ENCODE measurements at regions not wholly inside any gene's neighbourhood (a gene's known extent, or its start where the extent isn't known, plus 50 kb on each side); places are given as distances from the start of the nearest gene placed in this dataset.

DNA sequence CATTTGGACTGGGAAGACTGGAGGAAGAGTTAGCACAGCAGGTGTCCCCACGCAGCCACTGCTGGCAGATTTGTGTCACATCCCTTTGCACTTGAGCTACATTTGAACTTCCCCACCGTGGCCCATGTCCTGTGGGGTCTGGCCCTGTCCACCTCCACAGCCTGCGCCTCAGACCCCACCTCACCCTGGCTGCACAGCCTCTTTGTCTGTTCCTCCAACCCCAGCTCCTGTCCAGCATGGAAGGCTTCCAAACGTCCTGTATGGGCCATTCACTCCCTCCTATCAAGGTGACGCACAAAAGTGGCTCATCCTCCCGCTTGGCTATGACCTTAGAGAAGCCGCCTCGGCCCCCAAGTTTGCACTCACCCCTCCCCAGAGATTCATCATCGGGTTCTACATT, 200.6 kb downstream of the FOXL1 start:
- Histone ChIP-seq H3K27me3 (no peaks in the 10 kb centered on the region), H3K27ac (no peak overlapping the region), H3K9me3 (no peaks in the 10 kb centered on the region), H3K4me1 (no peaks in the 10 kb centered on the region), H3K36me3 (ENCODE audit: low read depth, missing control alignments) (no peaks in the 10 kb centered on the region), H3K4me3 (no peak overlapping the region)
- DNase-seq, result no peak
- intact Hi-C loops (cut with DNase I; ENCODE audit: low total_unique reads), result no loop called here
- 81 to 87% methylated on average over 9 of the region's 9 CpGs for WGBS, 2 donors
- TF ChIP-seq, protein P1, sequence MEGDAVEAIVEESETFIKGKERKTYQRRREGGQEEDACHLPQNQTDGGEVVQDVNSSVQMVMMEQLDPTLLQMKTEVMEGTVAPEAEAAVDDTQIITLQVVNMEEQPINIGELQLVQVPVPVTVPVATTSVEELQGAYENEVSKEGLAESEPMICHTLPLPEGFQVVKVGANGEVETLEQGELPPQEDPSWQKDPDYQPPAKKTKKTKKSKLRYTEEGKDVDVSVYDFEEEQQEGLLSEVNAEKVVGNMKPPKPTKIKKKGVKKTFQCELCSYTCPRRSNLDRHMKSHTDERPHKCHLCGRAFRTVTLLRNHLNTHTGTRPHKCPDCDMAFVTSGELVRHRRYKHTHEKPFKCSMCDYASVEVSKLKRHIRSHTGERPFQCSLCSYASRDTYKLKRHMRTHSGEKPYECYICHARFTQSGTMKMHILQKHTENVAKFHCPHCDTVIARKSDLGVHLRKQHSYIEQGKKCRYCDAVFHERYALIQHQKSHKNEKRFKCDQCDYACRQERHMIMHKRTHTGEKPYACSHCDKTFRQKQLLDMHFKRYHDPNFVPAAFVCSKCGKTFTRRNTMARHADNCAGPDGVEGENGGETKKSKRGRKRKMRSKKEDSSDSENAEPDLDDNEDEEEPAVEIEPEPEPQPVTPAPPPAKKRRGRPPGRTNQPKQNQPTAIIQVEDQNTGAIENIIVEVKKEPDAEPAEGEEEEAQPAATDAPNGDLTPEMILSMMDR (IDR thresholded peaks at IDR 0.05), result no peak
- TF ChIP-seq POLR2A (IDR thresholded peaks at IDR 0.05), result no peak

DNA sequence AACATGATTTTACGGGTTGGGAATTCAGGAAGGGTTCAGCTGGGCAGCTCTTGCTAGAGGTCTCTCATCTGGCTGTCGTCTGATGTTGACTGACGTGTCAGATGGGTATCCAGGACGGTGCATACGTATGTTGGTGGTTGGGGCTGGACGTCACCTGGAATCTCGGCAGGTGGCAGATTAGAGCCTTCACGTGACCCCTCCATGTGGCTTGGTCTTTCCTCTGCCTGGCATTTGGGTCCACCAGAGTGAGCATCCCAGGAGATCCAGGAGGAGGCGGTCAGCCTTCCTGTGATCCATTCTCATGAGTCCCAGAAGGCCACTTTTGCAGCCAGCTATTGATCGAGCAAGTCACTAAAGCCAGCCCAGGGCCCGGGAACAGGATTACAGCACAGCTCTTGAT, 202.7 kb downstream of the FOXL1 start:
- WGBS, 2 donors, result 81 to 92% methylated on average over 9 to 11 of the region's 11 CpGs
- Histone ChIP-seq H3K9me3 (no peaks in the 10 kb centered on the region), H3K4me1 (no peaks in the 10 kb centered on the region), H3K36me3 (ENCODE audit: low read depth, missing control alignments) (no peaks in the 10 kb centered on the region), H3K27me3 (no peaks in the 10 kb centered on the region), H3K4me3 (no peak overlapping the region), H3K27ac (no peak overlapping the region)
- TF ChIP-seq, protein P1 (IDR thresholded peaks at IDR 0.05), result no peak
- no peak for TF ChIP-seq POLR2A (IDR thresholded peaks at IDR 0.05)
- intact Hi-C loops (cut with DNase I; ENCODE audit: low total_unique reads), result no loop called here
- DNase-seq, result no peak

DNA sequence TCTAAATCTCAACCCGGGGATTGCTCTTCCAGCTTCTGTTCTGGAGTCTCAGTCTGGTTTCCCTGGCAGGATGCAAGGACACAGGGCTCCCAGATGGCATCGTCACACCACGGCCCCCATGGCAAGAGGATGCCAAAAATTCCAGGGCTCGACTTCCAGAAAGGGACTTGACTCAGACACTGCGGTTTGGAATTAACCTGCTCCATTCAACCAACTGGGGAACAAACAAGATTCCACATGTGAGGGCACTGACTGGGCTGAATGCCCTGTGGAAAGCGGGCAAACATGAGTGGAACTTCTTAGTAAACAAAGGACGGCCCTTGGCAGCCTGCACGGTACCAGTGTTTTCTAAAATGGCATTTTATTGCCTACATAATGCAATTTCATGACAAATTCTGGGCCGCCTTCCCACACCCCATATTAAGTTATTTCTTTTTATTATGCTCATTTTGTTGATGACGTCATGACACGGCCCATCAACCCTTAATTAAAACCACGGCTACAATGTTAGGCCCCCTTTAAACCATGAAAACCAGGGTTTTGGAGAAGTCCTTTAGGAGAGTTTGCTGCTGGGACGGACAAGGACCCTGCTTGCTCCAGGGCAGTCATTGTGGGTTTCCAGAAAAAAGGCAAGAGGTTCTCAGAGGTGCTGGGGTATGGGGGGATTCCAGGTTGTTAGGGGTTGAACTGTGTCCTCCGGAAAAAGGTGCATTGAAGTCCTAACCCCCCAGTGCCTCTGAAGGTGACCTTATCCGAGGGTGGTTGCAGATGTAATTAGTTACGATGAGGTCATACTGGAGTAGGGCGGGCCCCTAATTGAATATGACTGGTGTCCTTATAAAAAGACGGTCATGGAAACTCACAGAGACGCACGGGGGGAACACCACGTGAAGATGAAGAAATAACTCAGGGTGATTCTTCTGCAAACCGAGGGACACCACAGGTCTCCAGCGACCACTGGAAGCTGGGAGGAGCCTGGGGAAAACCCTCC, 205.6 kb downstream of the FOXL1 start:
- Histone ChIP-seq H3K27me3 (no peaks in the 10 kb centered on the region), H3K36me3 (ENCODE audit: low read depth, missing control alignments) (no peaks in the 10 kb centered on the region), H3K9me3 (no peaks in the 10 kb centered on the region), H3K4me1 (no peaks in the 10 kb centered on the region), H3K27ac (no peak overlapping the region), H3K4me3 (no peak overlapping the region)
- TF ChIP-seq POLR2A (IDR thresholded peaks at IDR 0.05), result no peak
- TF ChIP-seq, protein P1 (IDR thresholded peaks at IDR 0.05), result no peak
- DNase-seq, result no peak
- whole genome bisulfite sequencing, 2 donors, result 84% methylated on average over 22 to 23 of the region's 23 CpGs
- intact Hi-C loops (cut with DNase I; ENCODE audit: low total_unique reads), result no loop called here

DNA sequence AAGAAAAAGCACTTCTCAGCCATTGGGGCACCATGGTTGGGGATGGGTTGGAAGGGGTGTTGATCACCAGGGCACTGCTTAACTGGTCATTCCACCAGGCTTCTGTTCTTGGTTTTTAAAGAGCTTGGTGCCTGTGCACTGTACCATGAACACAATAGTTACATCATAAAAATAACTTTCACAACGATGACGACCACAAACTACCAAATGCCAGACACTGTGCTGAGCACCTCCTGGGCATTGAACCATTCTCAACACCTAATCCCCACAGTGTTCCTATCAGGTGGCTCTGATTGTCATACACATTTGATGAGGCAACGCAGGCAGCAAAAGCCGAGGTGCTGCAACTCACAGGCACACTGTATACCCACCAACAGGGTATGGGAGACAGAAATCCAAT, 208.0 kb downstream of the FOXL1 start:
- 85 to 96% methylated on average over 4 of the region's 4 CpGs for WGBS, 2 donors
- no peaks in the 10 kb centered on the region for H3K9me3 ChIP-seq
- no peak for DNase-seq
- TF ChIP-seq, protein P1 (IDR thresholded peaks at IDR 0.05), result no peak
- no peak for TF ChIP-seq POLR2A (IDR thresholded peaks at IDR 0.05)
- no peaks in the 10 kb centered on the region for H3K27me3 ChIP-seq
- H3K4me1 ChIP-seq, result no peaks in the 10 kb centered on the region
- no peak overlapping the region for H3K4me3 ChIP-seq
- H3K36me3 ChIP-seq (ENCODE audit: low read depth, missing control alignments), result no peaks in the 10 kb centered on the region
- no peak overlapping the region for H3K27ac ChIP-seq
- intact Hi-C loops (cut with DNase I; ENCODE audit: low total_unique reads), result no loop called here
